CD4-positive, alpha-beta memory T cell (primary cell): ENCODE measurements at regions not wholly inside any gene's neighbourhood (a gene's known extent, or its start where the extent isn't known, plus 50 kb on each side); places are given as distances from the start of the nearest gene placed in this dataset.
A peak's percentile ranks its signal among the peaks of the same experiment; 100 is the strongest.

Experiments
- CTCF ChIA-PET: fragments of 350-600 bp; sonication (Branson Sonifier 250); formaldehyde crosslinking; loops from one replicate; lab custom pipeline; 2021; ENCODE audit warnings: inconsistent platforms; ENCODE audit not compliant: partially characterized antibody; lab: Charles Lee
- POLR2A ChIA-PET: fragments of 350-600 bp; sonication (Branson Sonifier 250); formaldehyde crosslinking; loops from one replicate; lab custom pipeline; 2021; ENCODE audit not compliant: partially characterized antibody; lab: Charles Lee
- DNase-seq, 5 donors: peaks; one replicate each; pipeline versions ENCODE4 v3.0.0 to v3.0.0-alpha.2; 2020 to 2022; ENCODE audit warnings: mixed read lengths in 1 of 5
- H3K27ac ChIP-seq: one replicate; pipeline ENCODE4 v1.7.0; 2013; ENCODE audit warnings: low read depth, low read length
- H3K27me3 ChIP-seq: 2 replicates; pipeline ENCODE4 v1.7.0; 2013; ENCODE audit warnings: mild to moderate bottlenecking, low read length, moderate library complexity; ENCODE audit not compliant: insufficient read depth
- H3K36me3 ChIP-seq: 2 replicates; pipeline ENCODE4 v1.7.0; 2013; ENCODE audit warnings: mild to moderate bottlenecking, low read length, moderate library complexity; ENCODE audit not compliant: insufficient read depth
- H3K4me1 ChIP-seq: 2 replicates; pipeline ENCODE4 v1.7.0; 2013; ENCODE audit warnings: mild to moderate bottlenecking, low read length, moderate library complexity; ENCODE audit not compliant: insufficient read depth
- H3K4me3 ChIP-seq, 2 donors: one replicate each; pipeline ENCODE4 v1.7.0; 2013; ENCODE audit warnings: low read length in 2 of 2, mild to moderate bottlenecking in 1 of 2
- H3K9me3 ChIP-seq, 2 donors: one replicate each; pipeline ENCODE4 v1.7.0; 2013; ENCODE audit warnings: low read length in 2 of 2, control low read depth in 1 of 2; ENCODE audit not compliant: control insufficient read depth in 1 of 2
- H3K27ac Mint-ChIP-seq, 7 donors: one replicate each; pipeline ENCODE4 v1.8.0; 2020 to 2021; ENCODE audit warnings: mixed read lengths in 7 of 7, mild to moderate bottlenecking in 6 of 7, inconsistent platforms in 3 of 7, moderate library complexity in 3 of 7
- H3K27me3 Mint-ChIP-seq, 2 donors: one replicate each; pipeline ENCODE4 v1.8.0; 2020 to 2021; ENCODE audit warnings: mixed read lengths in 2 of 2
- H3K36me3 Mint-ChIP-seq, 2 donors: one replicate each; pipeline ENCODE4 v1.8.0; 2020 to 2021; ENCODE audit warnings: mixed read lengths in 2 of 2, inconsistent platforms in 1 of 2, mild to moderate bottlenecking in 1 of 2
- H3K4me1 Mint-ChIP-seq, 4 donors: one replicate each; pipeline ENCODE4 v1.8.0; 2020 to 2021; ENCODE audit warnings: mixed read lengths in 4 of 4, mild to moderate bottlenecking in 1 of 4
- H3K4me3 Mint-ChIP-seq, 8 donors: one replicate each; pipeline ENCODE4 v1.8.0; 2020 to 2021; ENCODE audit warnings: mixed read lengths in 8 of 8, mild to moderate bottlenecking in 7 of 8, moderate library complexity in 6 of 8, inconsistent platforms in 3 of 8
- H3K9me3 Mint-ChIP-seq, 8 donors: one replicate each; pipeline ENCODE4 v1.8.0; 2020 to 2021; ENCODE audit warnings: mixed read lengths in 8 of 8, mild to moderate bottlenecking in 5 of 8, inconsistent platforms in 3 of 8, moderate library complexity in 1 of 8
- intact Hi-C: fragments of 100-400 bp; cut with micrococcal nuclease; formaldehyde crosslinking; loops from one replicate; pipeline ENCODE4 v1.15.1; 2023

GRCh38 chr12:45586486-45586885, 143.0 kb upstream of the ARID2 start:
- H3K4me3 Mint-ChIP-seq: no peak overlapping the region
- H3K4me1 Mint-ChIP-seq: no peaks in the 10 kb centered on the region
- no peak overlapping the region for H3K27ac ChIP-seq
- H3K36me3 Mint-ChIP-seq: no peaks in the 10 kb centered on the region
- no peak overlapping the region for H3K27ac Mint-ChIP-seq
- DNase-seq: no peak
- H3K9me3 Mint-ChIP-seq: peaks cover 0 to 2% (median 0%) of the 10 kb centered on the region in 8 donors
- CTCF ChIA-PET: no interaction called here
- no peak overlapping the region for H3K4me3 ChIP-seq
- H3K27me3 Mint-ChIP-seq: peaks cover 2 to 5% of the 10 kb centered on the region in 2 donors
- H3K36me3 ChIP-seq: no peaks in the 10 kb centered on the region
- POLR2A ChIA-PET: no interaction called here
- no peaks in the 10 kb centered on the region for H3K27me3 ChIP-seq
- intact Hi-C loops: no loop called here
- no peaks in the 10 kb centered on the region for H3K9me3 ChIP-seq
- no peaks in the 10 kb centered on the region for H3K4me1 ChIP-seq

GRCh38 chr12:45587012-45587411, 142.5 kb upstream of the ARID2 start:
- no peaks in the 10 kb centered on the region for H3K36me3 Mint-ChIP-seq
- POLR2A ChIA-PET: no interaction called here
- no peaks in the 10 kb centered on the region for H3K9me3 Mint-ChIP-seq
- H3K4me1 Mint-ChIP-seq: no peaks in the 10 kb centered on the region
- no peak for DNase-seq
- H3K4me3 Mint-ChIP-seq: no peak overlapping the region
- H3K4me1 ChIP-seq: no peaks in the 10 kb centered on the region
- no peaks in the 10 kb centered on the region for H3K9me3 ChIP-seq
- H3K36me3 ChIP-seq: no peaks in the 10 kb centered on the region
- CTCF ChIA-PET: no interaction called here
- no peak overlapping the region for H3K27ac Mint-ChIP-seq
- no peak overlapping the region for H3K4me3 ChIP-seq
- no peaks in the 10 kb centered on the region for H3K27me3 ChIP-seq
- H3K27ac ChIP-seq: no peak overlapping the region
- intact Hi-C loops: no loop called here
- peaks cover 4 to 6% of the 10 kb centered on the region in 2 donors for H3K27me3 Mint-ChIP-seq

- Mint-ChIP-seq H3K4me3 (no peak overlapping the region), H3K27me3 (peaks cover 4 to 6% of the 10 kb centered on the region in 2 donors), H3K27ac (peak overlapping the region in 1 of 7 donors; percentile 0), H3K36me3 (no peaks in the 10 kb centered on the region), H3K9me3 (no peaks in the 10 kb centered on the region), H3K4me1 (no peaks in the 10 kb centered on the region)
- Histone ChIP-seq H3K4me1 (no peaks in the 10 kb centered on the region), H3K9me3 (no peaks in the 10 kb centered on the region), H3K36me3 (no peaks in the 10 kb centered on the region), H3K27ac (no peak overlapping the region), H3K4me3 (no peak overlapping the region), H3K27me3 (no peaks in the 10 kb centered on the region)
- ChIA-PET CTCF (no interaction called here), POLR2A (no interaction called here)
- no peak for DNase-seq
- intact Hi-C loops: no loop called here
Observed at GRCh38 chr12:45587877-45588533, 141.5 kb upstream of the ARID2 start.

GRCh38 chr12:45590646-45591045, 138.9 kb upstream of the ARID2 start:
- Mint-ChIP-seq H3K9me3 (peaks cover 0 to 4% (median 0%) of the 10 kb centered on the region in 8 donors), H3K27me3 (peaks cover 7% of the 10 kb centered on the region in 2 donors)

GRCh38 chr12:45591635-45592034, 137.9 kb upstream of the ARID2 start:
- Mint-ChIP-seq H3K4me3 (no peak overlapping the region), H3K9me3 (peaks cover 0 to 5% (median 0%) of the 10 kb centered on the region in 8 donors), H3K27me3 (peaks cover 8 to 9% of the 10 kb centered on the region in 2 donors), H3K36me3 (no peaks in the 10 kb centered on the region), H3K27ac (no peak overlapping the region), H3K4me1 (no peaks in the 10 kb centered on the region)
- CTCF ChIA-PET: no interaction called here
- Histone ChIP-seq H3K27me3 (no peaks in the 10 kb centered on the region), H3K9me3 (no peaks in the 10 kb centered on the region), H3K36me3 (no peaks in the 10 kb centered on the region), H3K27ac (no peak overlapping the region), H3K4me1 (no peaks in the 10 kb centered on the region), H3K4me3 (no peak overlapping the region)
- no peak for DNase-seq
- POLR2A ChIA-PET: no interaction called here
- intact Hi-C loops: no loop called here

More at GRCh38 chr12:45590646-45591045, 138.9 kb upstream of the ARID2 start:
- Histone ChIP-seq H3K4me3 (no peak overlapping the region), H3K9me3 (no peaks in the 10 kb centered on the region), H3K4me1 (no peaks in the 10 kb centered on the region), H3K27me3 (no peaks in the 10 kb centered on the region), H3K27ac (no peak overlapping the region), H3K36me3 (no peaks in the 10 kb centered on the region)
- H3K4me3 Mint-ChIP-seq: no peak overlapping the region
- H3K27ac Mint-ChIP-seq: no peak overlapping the region
- ChIA-PET POLR2A (no interaction called here), CTCF (no interaction called here)
- no peaks in the 10 kb centered on the region for H3K36me3 Mint-ChIP-seq
- intact Hi-C loops: no loop called here
- DNase-seq: no peak
- no peaks in the 10 kb centered on the region for H3K4me1 Mint-ChIP-seq

- Mint-ChIP-seq H3K27ac (no peak overlapping the region), H3K27me3 (peaks cover 9 to 11% of the 10 kb centered on the region in 2 donors), H3K36me3 (no peaks in the 10 kb centered on the region), H3K4me1 (no peaks in the 10 kb centered on the region), H3K9me3 (peaks cover 0 to 5% (median 0%) of the 10 kb centered on the region in 8 donors), H3K4me3 (no peak overlapping the region)
- ChIA-PET CTCF (no interaction called here), POLR2A (no interaction called here)
- Histone ChIP-seq H3K9me3 (no peaks in the 10 kb centered on the region), H3K36me3 (no peaks in the 10 kb centered on the region), H3K4me1 (no peaks in the 10 kb centered on the region), H3K27ac (no peak overlapping the region), H3K4me3 (no peak overlapping the region), H3K27me3 (no peaks in the 10 kb centered on the region)
- no peak for DNase-seq
- intact Hi-C loops: no loop called here
Observed at GRCh38 chr12:45596366-45596765, 133.1 kb upstream of the ARID2 start.

- Mint-ChIP-seq H3K4me3 (no peak overlapping the region), H3K27ac (no peak overlapping the region), H3K4me1 (no peaks in the 10 kb centered on the region), H3K36me3 (no peaks in the 10 kb centered on the region), H3K27me3 (peaks cover 3 to 9% of the 10 kb centered on the region in 2 donors), H3K9me3 (peaks cover 0 to 5% (median 0%) of the 10 kb centered on the region in 8 donors)
- POLR2A ChIA-PET: no interaction called here
- intact Hi-C loops: no loop called here
- H3K4me1 ChIP-seq: no peaks in the 10 kb centered on the region
- CTCF ChIA-PET: no interaction called here
- no peaks in the 10 kb centered on the region for H3K9me3 ChIP-seq
- H3K27ac ChIP-seq: no peak overlapping the region
- no peak overlapping the region for H3K4me3 ChIP-seq
- no peaks in the 10 kb centered on the region for H3K36me3 ChIP-seq
- H3K27me3 ChIP-seq: no peaks in the 10 kb centered on the region
- DNase-seq: no peak
Observed at GRCh38 chr12:45598336-45598735, 131.2 kb upstream of the ARID2 start.
